COLO668 (cell line): ENCODE measurements at regions not wholly inside any gene's neighbourhood (a gene's known extent, or its start where the extent isn't known, plus 50 kb on each side); places are given as distances from the start of the nearest gene placed in this dataset.
A peak's percentile ranks its signal among the peaks of the same experiment; 100 is the strongest.
"Not testable (repeated sequence)": the region's sequence is repeated elsewhere in the genome, so short reads cannot be mapped to it uniquely, and the experiment has no call there.

Experiments
- DNase-seq: peaks from one replicate; lab custom pipeline; 2025; ENCODE audit not compliant: unreplicated experiment; lab: John Stamatoyannopoulos, UW

DNA sequence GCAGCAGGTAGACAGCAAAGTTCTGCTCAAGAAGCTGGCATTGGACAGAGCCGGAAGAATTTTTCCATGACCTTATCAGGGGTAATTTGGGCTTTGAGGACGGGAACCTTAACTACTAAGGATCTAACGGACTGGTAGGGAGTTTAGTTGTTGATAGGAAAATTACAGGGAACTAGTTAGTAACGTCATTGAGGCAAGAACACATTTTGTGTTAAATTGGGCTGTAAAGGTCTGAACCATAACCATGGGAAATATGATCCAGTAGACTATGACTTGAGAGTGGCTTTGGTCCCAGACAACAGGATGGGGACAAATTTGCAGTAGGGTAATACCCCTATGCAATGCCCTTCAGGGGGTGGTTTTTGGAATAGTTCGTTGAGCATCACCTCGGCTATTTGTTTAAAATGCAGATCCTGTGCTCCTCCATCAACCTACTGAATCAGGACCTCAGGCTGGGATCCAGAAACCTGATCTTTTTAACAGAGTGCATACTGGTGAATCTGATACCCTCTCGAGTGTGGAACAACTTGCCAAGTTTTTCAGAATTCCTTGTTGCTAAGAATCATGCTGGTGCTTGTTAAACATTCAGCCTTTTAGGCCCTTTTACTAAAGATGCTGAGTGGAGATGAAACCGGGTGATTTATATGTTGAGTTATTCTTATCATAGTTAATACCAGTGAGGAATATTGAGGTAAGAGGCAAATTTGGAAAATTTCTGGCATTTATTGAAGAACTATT lies 255.1 kb downstream of the MAP2K6 start:
- no peak for DNase-seq

DNA sequence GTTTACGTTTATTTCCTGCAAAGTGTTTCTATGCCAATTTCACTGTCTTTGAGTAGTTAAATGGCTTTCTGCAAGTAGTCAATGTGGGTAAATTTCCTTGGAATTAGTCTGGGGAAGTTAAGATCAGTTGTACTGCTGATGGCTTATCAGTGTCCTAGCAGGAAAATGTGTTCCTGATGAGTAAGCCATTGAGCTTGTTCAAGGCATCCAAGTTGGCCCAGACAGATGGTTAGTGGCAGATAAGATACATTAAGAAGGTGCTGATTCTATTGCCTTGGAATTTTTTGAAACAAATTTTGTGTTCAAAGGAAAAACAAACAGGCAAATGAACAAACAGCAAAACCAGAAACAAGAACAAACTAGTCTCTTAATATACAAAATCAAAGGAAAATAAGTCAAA lies 258.4 kb downstream of the MAP2K6 start:
- no peak for DNase-seq

DNA sequence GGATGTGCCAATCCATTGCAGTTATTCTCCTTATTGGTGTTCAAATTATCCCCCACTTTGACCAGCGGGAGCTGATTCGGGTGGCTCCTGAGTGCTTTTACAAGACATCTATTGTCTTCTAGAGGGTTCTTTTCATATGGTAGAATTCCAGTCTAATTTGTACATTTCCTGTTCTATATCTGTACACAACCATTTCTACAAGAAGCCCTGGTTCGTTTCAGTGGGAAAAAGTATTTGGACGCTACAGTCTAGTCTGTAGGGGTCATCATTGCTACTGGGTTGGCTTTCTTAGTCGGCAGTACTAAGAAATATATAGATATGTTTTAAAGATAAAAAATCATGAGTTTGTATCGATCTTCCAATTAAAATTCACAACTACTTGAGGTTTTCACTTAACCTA lies 262.6 kb downstream of the MAP2K6 start:
- DNase-seq, result no peak

DNA sequence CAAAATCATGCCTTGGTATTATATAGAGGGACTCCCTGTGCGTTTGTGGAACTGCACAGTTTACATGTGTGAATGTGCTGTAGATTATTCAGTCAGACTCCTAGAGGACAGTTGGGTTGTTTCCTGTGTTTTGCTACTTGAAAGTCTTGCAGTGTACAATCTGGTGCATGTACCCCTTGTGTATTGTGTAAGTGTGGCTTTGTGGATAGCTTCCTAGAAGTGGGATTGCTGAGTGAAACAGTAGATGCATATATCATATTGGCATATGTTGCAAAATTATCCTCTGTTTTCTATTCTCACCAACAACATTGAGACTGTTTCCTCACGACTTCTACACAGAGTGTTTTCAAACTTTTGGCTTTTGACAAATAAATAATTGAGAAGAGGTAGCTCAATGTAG lies 263.7 kb downstream of the MAP2K6 start:
- DNase-seq, result no peak

DNA sequence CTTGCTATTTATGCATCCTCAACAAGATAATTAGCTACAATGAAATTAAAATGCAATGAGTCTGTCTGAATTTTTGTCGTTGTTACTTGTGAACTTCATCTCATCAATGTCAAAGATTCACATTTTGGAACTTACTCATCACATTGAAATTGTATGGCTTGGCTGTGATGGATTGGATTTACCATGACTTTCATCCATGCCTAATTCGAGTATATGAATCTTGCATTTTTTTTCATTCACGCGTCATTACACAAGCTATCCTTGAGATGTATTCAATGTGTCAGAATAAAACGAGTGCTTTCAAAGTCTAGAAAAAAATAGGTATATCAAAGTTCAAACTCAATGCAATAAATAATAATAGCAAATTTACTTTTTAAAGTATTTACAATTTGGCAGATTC lies 265.3 kb downstream of the MAP2K6 start:
- no peak for DNase-seq

DNA sequence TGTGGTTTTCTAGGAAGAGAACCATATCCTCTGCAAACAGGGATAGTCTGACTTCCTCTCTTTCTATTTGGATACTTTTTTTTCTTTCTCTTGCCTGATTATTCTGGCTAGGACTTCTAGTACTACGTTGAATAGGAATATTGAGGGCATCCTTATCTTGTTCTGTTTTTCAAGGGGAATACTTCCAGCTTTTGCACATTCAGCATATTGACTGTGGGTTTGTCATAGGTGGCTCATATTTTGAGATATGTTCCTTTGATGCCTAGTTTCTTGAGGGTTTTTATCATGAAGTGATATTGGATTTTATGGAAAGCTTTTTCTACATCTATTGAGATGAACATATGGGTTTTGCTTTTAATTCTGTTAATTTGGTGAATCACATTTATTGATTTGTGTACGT lies 269.8 kb downstream of the MAP2K6 start:
- no peak for DNase-seq

DNA sequence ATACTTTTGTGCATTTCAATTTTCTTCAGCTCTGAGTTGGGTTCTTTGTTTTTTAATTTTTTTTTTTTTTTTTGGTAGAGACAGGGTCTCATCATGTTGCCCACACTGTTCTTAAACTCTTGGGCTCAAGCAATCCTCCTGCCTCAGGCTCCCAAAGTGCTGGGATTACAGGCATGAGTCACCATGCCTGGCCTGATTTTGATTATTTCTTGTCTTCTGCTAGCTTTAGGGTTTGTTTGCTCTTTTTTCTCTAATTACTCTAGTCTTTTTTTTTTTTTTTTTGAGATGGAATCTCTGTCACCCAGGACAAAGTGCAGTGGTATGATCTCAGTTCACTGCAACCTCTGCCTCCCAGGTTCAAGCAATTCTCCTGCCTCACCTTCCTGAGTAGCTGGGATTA lies 270.7 kb downstream of the MAP2K6 start:
- DNase-seq, result not testable (repeated sequence)

DNA sequence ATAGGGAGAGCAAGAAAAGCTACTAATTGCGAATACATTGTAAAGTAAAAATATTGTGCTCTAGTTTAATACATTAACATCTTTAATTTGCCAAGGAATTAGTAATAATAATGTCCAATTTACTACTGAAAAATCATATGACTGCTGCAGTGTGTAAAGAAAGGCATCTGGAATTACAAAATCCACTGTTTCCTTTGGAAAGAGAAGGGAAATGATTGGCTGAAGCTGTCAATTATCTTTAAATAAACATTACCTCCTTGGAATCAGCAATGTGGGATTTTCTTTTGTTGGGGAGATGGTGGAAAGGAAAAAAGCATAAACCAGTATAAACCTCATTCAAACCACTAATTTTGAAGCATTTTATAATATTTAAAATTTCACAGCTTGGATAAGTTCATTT lies 276.0 kb downstream of the MAP2K6 start:
- DNase-seq, result no peak

DNA sequence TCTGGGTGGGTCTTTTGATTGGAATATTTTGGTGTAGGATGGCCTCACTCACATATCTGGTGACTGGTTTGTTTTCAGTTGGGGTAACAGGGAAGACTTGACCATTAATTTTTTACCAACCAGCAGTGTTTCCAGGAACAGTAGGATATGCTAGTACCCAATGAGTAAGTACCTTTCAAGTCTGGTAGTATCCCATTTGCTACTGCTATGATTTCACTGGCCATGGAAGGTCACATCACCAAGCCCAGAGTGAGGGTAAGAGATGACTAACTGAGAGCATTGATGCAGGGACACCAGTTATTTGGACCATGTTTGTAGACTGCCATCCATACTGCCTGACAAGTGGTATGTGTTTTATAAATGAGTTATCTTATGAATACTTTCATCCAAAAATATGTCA lies 277.7 kb downstream of the MAP2K6 start:
- no peak for DNase-seq

DNA sequence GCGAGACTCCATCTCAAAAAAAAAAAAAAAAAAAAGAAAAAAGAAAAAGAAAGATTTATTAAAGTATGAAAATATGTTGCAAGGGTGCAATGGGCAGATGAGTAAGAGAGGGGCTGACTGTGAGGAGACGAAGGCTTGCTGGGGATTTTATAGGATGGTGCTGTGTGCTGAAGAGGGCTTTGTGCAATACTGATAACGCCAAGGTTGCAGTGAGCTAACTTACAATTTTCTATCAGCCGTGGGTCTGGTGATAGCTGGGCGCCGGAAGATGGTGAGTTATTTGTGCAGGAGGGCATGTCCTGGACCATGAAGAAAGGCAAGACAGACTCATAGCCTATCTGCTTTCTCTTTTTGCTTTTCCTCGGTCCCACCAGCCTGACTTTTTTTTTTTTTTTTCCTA lies 281.1 kb downstream of the MAP2K6 start:
- DNase-seq, result no peak

DNA sequence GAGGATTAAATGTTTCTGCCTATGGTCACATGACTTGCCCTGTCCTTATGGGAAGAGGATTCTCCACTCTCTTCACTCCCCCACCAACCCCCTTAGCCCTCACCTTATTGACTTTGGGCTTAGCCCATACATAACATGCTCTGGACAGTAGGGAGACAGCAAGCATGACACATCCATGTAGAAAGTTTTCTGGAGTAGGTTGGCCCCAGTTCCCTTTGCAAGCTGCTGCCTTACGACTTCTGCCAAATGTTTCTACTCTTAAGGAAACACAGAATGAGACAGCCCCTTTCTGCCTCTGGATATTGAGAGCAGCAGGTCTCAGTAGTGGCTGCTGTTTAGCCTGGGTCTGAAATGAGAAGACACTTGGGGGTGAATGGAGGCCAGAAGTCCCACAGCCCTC lies 282.2 kb downstream of the MAP2K6 start:
- DNase-seq, result no peak

DNA sequence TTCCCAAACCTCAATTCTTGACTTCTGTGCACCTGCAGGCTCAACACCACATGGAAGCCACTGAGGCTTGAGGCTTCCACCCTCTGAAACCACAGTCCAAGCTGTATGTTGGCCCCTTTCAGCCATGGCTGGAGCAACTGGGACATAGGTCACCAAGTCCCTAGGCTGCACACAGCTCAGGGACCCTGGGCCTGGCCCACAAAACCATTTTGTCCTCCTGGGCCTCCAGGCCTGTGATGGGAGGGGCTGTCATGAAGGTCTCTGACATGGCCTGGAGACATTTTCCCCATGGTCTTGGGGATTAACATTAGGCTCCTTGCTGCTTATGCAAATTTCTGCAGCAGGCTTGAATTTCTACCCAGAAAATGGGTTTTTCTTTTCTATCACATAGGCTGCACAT lies 283.9 kb downstream of the MAP2K6 start:
- DNase-seq, result not testable (repeated sequence)

DNA sequence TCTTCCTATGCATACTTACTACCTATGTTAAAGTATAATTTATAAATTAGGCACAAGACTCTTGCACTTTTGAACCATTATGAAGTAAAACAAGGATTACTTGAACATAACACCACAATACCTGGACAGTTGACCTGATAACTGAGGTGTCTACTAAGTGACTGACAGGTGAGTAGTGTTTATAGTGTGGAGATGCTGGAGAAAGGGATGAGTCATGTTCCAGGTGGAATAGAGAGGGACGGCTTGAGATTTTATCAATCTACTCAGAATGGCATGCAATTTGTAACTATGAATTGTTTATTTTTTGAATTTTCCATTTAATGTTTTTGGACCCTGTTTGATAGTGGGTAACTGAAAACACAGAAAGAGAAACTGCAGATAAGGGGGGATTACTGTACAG lies 287.6 kb downstream of the MAP2K6 start:
- no peak for DNase-seq

DNA sequence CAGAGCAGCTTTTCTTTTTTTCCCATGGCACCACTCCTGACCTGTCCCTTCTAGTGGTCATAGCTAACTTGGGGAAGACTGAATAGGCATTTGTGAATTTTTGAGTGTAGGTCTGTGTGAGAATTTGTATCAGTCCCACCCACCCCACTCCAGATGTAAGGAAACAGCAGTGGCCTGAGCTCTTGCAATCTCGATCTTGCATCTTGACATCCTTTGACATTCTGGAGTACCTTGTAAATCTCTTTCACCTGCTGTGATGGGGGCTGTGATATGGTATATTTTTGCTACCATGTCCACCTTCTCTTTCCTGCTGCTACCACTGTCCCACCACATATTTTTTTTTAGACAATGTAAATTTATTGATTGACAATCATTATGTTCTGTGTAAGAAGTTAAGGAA lies 289.3 kb downstream of the MAP2K6 start:
- no peak for DNase-seq

DNA sequence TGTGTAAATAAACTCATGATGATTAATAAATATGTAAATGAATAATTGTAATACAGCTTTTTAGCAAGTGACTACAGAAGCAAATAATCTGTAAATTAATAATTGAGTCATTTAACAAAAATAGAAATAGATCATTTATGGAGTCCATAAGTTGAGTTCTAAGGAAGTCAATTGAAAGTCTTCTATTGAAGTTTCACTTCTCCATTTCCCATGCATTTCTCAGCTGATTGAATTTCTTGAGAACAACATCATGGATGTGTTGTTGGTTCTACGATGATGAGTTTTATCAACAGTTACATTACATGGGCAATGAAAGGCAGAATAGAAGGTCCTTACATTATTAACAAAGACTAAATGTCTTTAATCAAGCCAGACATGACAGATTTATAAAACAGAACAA lies 290.4 kb downstream of the MAP2K6 start:
- DNase-seq, result no peak

DNA sequence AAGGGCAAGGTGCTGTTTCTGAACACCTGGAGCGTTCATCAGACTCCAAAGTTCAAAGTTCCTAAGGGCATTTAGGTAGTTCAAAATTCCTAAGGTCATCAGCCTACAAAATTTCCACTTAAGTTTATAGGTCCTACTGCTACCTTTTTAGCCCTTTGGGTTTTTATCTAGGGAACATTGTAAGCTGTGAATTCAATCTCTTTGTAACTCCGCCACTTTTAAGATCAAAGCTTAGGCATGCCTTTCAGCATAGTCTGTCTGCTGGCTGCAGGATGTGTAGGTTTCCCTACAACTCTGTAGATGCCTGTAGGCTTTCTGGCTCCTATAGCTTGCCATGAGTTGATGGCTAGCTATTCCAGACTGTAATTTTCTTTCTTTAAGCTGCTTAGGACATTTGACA lies 291.6 kb downstream of the MAP2K6 start:
- no peak for DNase-seq

DNA sequence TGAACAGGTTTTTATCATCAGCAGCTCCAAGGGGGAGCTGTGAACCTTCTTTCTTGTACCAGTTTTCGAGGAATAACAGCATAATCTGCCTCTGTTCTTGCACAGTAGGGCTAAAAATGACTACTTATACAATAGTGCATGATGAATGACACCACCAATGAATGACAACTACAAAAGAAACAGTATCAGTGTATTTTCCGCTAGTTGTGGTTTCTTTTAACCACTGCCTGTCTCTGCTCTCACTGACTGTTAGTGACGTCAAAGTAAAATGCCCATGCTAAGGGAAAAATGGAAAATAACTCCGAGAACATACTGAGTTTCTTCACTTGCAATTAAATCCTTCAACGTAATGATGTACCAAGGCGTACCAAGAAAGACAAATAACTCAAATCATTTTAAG lies 294.9 kb downstream of the MAP2K6 start:
- DNase-seq, result no peak

DNA sequence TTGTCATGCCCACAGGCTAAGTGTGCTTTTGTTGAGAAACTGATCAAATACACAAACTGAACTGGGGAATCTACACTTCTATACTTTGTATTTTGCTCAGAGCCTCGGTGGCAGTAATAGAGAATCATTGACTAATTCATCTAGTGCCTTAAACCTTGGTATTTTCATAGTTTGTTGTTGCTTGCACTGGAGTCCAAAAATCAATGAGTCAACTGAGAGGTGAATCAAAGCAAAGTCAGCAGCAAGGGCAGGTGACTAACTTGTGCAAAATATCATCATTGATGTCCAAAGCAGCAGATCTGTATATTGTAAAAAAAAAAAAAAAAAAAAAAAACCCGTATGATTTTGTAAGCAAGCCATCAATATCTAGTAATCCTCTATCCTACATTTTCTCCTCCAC lies 296.4 kb downstream of the MAP2K6 start:
- DNase-seq, result no peak

DNA sequence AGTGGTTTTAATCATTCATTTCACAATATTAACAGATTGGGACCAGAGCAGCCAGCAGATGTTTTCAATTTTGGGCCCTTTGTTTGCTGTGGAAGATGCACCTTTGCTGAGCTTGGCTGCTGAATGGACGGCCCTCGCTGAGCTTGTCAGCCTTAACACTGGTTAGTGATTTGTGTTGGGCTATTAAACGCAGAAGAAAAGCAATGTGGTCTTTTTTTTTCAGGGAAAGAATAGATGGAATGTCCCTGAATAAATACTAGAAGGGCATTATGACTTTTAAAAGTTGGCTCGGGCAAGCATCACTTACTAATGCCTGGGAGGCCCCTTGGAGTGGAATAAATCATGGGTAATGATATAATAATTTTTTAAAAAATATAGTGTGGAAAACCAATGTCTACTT lies 297.0 kb downstream of the MAP2K6 start:
- DNase-seq, result peak; percentile 15

DNA sequence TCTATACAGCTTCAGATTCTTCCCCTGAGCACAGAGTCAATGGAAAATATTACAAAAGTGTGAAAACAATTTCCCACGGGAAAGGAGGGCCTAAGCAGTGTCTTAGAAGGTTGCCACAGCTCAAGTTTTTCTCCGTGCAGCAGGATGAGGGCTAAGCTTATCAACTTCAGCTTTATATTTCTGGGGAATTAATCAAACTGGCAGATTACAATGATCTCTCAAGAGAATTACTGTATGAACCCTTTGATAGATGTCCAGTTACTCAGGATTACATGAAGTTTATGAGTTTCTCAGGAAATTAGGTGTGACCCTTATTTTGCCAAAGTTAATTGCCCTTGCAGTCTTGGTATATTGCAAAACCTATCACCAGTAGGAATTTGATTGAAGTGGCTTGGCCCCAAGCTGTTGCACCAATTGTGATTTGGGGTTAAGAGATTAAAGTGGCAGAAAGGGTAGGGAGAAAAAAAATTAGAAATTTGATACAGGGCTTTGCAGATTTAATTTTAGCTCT lies 298.4 kb downstream of the MAP2K6 start:
- DNase-seq, result no peak

DNA sequence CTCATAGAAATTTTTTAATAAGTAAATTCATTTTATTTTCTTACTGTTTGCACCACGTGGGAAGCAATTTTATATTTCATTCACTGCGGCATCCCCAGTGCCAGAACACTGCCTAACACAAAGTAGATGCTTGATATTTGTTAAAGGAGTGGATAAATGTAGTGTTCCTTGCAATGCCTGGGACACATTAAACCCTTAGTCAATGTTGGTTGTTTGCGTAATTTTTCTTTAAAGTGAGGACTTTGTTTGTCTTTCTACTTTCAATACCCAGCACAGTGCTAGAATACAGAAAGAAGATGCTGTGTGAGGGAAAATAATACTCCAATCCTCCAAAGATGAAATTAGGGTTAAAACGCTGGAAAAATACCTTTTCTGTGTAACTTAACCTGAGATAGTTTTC lies 299.3 kb downstream of the MAP2K6 start:
- DNase-seq, result no peak

DNA sequence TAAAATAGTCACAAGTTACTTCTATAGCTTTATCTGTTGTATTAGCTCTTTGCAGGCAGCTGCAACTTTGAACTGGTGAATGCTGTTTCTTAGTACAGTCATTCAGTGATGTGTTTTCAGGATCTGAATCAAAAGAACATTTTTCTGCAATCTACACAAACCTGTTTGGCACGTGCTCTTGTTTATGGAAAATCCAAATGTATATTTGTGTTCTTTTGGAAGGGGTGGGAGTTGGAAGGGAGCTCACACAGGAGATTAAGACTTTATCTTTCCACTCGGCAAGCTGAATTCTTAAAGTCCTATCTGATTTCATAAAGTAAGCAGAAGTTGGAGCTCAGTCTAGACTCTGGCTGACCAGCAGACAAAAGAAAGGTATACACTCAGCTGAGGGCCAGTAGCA lies 300.2 kb downstream of the MAP2K6 start:
- DNase-seq, result no peak

DNA sequence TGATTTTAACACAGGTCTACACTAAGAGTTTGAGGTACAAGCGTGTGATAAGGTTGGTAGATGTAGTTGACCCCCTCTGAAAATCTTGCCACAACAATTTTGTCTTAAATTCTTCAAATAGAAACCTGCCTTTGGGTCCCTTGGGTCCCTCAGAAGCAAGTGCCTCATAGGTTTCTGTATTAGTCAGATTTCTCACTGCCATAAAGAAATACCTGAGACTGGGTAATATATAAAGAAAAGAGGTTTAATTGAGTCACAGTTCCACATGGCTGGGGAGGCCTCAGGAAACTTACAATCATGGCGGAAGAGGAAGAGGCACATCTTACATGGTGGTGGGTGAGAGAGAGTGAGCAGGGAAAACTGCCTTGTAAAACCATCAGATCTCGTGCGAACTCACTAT lies 301.2 kb downstream of the MAP2K6 start:
- DNase-seq, result no peak
